Activated CD8-positive, alpha-beta memory T cell treated with anti-CD3 and anti-CD28 coated beads for 48 hours (primary cell): ENCODE measurements at regions not wholly inside any gene's neighbourhood (a gene's known extent, or its start where the extent isn't known, plus 50 kb on each side); places are given as distances from the start of the nearest gene placed in this dataset.

Experiments used
- DNase-seq, 3 experiments: peaks; one replicate each; pipeline ENCODE4 v3.0.0-alpha.2; 2020; ENCODE audit warnings: low read depth in 2 of 3, low spot score in 2 of 3

DNA sequence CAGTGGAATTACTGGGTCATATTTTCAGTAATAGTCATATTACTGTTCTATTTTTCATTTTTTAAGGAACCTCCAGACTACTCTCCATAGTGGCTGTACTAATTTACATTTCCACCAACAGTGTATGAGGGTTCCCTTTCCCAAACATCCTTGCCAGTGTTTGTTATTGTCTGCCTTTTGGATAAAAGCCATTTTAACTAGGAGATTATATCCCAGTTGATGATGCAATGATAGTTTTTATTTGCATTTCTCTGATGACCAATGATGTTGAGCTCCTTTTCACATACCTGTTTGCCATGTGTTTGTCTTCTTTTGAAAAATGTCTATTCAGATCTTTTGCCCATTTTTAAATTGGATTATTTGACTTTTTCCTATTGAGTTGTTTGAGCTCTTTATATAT is 410.8 kb downstream of the TTLL7 start:
- no peak for DNase-seq

DNA sequence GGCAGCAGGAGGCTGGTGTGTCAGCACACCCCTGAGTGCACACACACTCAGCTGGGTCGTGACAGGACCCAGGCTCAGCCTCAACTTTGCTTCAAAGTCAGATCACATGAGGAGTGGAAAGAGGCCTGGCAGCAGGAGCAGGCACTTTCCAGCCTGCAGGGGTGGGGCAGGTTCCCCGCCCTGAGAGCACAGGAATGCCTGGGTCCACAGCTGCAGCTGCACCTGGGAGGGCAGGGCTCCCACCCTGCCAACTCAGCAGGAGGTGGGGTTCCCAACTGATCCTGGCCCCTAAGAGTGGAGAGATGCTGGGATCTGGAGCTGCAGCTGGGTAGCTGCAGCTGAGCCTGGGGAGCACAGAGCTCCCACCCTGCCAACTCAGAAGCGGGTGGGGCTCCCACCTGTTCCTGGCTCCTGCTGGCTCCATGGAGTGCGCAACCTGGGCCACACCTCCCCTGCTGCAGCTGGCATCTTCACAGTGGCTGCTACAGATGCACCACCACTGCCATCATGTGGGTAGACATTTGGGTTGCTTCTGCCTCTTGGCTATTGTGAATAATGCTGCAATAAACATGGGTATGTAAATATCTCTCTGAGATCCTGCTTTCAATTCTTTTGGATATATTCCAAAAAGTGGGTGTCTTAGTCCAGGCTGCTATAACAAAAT is 415.4 kb downstream of the TTLL7 start:
- DNase-seq: no peak

DNA sequence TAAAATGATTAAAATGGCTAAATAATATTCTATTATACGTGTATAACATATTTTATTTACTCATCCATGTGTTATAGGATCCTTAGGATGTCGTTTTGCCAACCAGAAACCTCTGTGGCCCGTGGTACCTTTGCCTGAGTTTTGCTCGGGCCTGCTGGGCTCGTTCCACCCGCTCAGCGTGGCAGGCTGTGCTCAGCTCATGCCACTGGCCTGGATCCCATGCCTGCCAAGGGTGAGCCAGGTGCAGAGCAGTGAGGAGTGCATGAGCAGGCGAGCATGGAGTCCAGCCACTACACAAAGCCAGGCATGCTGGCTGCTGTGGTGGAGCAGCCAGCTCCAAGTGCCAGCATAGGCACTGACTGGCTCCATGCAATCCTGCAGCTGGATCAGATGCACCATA is 417.2 kb downstream of the TTLL7 start:
- no peak for DNase-seq

DNA sequence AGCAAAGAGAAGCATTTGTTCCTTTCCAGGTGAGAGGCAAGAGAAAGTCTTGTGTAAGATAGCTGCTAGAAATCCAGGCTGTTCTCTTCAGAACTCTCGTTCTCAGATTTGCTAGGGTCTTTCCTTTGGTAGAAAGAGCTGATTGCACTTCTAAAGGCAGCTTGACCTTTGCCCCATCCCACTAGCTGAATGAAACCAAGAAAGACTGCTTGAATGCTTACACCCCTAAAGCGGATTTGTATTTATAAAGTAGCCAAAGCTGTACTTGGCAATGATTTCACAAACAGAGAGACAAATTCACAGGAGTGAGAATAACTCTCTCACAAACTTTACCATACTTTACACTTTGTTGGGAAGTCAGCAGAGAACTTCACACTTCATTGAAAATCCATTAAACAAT is 424.1 kb downstream of the TTLL7 start:
- no peak for DNase-seq

DNA sequence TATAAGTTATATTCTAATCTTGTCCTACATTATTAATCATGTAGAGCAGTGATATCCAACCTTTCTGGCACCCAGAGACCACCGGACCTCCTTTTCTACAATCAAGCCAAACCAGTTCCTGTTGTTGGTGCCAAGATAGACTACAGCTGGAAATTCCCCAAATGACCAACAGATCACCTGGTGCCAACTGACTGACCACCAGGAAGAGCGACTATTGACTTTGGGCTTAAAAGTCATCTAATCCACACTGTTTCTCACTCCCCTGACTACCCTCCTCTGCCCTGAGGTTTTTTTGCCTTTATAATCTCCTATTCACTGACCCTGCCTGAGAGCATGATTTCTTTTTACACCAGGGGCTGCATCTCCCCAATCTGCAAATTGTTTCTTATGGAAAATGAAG is 425.2 kb downstream of the TTLL7 start:
- DNase-seq: no peak

DNA sequence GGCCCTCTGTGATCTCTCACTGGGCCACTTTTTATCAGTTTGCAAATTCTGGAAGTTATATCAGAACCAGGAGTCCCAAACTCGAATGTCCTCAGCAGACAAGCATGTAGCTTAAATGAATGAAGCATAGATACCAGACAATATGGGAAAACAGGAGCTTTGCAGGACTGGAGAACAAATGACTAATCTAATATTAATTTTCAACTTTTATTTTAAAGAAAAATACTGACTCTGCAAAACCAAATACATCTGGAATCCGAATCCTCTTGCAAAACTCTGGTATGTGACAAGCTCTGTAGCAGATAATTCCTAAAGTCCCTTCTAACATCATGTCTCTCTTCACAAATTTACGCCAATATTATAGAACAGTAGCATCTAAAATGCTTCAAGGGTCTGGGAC is 427.4 kb downstream of the TTLL7 start:
- no peak for DNase-seq

DNA sequence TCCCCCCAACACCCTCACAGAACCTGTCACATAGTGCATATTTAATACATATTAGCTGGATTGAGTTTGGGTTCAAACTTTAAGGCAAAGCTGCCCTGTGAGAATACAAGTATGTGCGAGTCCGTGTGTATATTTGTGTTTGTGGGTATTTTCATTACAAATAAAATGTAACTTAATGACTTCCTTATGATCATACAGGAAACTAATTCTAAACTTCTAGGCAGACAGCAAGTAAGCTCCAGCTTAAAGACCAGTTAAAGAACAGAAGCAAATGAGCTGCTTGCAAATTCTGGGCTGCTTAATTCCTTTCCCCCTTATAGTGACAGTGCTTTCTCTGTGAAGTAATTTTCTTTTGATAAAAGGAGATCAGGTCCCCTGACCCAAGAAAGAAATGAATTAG is 437.6 kb downstream of the TTLL7 start:
- DNase-seq: no peak

DNA sequence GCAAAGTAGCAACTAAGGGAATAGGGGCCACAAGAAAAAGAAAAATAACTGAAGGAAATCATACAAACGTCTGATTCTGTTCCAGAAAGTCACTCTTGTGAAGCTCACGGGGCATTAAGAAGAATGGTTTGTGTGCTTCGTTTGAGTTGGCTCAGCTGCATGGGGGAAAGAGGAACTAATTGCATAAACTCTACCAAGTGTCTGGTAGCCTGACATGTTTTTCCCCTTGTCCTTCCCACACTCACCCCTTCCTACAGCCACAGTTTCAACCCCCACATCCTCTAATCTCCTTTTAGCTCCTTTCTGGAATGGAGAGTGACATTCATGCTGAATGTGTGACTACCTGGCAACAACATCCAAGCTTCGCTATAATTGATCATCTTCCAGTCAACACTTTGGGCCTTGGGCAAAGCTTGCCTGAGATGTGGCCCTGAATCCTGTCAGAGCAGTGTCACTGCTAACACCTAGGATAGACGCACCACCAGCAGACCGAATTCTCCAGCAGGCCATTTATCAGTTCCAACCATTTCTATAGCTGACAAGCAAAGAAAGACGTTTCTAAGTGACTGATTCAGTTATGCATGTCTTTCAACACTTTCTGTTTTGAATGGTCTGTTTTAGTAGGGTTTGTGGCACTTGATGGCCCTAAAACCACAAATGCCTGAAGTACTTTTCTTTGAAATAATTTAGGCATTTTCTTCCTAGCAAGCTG is 439.6 kb downstream of the TTLL7 start:
- DNase-seq: no peak

DNA sequence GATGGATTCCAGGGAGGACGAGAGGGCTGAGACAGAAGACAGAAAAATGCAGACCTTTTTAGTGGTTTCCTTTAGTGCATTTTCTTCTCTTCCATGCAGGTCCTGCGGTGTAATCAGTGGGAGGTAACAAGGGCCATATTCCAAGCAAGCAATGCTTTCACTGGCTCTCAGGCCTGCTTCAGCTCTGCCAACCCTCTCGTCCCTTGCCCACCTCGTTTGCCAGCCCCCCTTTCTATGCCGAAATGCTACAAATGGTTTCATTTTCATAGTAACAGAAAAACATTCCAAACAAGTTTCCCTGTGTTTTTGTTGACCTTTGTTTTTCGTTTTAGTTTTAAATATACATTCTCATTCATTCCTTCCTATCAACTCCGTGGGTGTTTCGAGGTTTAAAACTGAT is 443.1 kb downstream of the TTLL7 start:
- DNase-seq: no peak

DNA sequence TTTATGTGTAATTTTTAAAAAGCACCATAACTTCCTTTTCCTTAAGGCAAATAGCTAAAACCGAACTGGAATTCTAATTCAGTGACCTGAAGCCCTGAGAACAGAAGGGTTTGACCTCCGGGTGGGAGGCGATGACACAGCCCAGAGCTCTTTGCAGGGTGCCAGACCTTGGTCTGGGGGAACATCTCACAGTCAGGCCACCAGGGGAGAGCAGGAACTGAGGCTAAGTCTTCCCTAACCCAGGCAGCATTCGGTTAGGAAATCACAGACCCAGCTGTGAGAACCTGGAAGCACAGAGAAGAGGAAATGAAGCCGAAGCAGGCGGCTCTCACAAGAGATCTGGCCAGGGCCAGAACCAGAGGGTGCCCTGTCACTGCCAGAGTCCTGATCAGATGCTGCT is 444.8 kb downstream of the TTLL7 start:
- no peak for DNase-seq

DNA sequence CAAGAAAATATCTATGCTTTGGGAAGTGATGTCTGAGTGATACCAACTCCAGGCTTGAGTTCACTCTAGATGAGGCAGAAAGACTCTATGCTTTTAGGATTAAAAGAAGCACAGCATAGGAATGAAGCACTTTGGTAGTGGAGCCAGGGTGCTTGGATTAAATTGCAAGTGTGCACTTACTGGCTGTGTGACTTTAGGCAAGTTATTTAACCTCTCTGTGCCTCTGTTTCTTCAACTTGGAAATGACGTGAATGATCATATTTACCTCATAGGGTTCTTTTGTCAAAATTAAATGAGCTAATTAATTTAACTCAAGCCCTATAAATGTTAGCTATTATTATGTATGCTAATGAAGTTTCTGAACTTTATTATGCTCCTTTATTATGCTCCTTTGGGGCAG is 446.1 kb downstream of the TTLL7 start:
- DNase-seq: no peak

DNA sequence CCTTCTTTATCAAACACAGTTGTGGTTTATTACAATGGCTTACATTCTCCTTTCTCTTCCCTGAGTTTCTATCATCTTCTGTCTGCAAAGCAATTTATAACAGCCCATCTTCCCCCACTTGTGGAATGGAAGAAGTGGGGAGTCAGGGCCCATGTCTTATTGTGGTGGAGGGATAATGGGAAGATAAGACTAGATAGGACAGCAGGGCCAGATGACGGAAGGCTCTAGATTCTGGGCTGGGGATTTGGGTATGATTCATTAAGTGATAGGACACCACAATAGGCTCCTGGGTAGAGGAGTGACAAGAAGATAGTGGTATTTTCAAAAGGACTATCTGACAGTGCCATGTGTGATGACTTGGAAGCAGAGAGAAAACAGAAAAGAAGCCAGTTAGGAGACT is 450.6 kb downstream of the TTLL7 start:
- DNase-seq: no peak

DNA sequence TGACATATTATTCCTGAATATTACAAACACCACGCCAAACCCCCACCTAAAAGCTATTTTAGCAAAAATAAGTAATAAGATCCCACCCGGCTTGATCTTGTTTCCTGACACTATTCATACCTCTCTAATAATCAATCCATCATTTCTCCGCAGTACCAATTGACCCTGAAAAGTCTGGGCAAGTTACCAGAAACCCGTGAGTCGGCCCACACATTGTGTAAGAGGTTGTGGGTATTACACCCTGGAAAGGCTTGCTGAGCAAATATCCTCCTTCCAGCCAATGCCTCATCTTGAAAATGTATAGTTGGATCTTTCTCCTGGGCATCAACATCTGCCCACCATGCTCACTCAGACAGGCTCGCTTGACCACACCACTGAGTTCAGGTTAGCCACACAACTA is 451.0 kb downstream of the TTLL7 start:
- DNase-seq: no peak

DNA sequence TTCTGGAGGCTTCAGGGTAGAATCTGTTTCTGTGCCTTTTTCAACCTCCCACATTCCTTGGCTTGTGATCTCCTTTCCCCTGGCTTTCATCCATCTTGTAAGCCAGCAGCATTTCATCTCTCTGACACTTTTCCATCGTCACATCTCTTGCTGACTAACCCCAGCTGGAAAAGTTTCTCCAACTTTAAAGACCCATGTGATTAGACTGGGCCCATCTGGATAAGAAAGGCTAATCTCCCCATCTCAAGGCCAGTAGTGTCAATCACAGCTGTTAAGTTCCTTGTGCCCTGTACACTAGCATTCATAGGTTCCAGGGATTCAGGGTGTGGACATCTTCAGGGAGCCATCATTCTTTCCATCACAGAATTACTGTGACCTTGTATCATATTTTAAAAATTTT is 452.1 kb downstream of the TTLL7 start:
- DNase-seq: no peak

DNA sequence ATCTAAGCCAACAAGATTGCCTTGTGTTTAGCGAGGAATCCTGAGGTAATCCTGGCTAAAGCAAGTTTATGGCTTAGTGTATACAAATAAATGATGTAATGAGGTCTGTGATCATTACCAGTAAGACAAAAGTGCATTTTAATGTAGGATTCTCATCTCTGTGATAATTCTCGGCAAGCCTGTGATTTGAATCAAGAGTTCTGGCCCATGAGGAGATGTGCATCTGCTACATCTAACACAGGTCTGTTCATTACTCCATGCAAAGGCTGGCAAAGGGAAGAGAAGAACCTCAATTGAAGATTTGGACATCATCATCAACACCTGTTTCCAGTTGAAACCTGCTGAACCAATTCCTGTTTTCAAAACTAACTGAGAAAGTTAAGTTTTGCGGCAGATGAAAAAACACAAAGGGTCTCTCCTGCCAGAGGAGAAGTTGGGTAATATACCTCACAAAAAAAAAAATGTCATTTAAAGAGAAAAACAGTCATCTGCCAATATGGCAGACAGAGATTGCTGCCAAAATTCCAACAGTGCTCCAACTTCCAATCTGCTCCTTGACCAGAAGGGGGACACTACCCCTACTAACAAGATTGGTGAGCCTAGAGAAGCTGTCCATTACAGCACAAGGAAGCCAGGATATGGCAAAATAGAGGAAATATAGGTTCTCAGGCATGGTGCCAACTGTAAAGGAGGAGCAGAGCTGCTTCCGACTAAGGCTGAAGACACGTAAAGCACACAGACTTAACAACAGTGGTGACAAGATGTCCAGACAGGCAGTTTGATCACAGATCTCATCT is 453.7 kb downstream of the TTLL7 start:
- DNase-seq: no peak

DNA sequence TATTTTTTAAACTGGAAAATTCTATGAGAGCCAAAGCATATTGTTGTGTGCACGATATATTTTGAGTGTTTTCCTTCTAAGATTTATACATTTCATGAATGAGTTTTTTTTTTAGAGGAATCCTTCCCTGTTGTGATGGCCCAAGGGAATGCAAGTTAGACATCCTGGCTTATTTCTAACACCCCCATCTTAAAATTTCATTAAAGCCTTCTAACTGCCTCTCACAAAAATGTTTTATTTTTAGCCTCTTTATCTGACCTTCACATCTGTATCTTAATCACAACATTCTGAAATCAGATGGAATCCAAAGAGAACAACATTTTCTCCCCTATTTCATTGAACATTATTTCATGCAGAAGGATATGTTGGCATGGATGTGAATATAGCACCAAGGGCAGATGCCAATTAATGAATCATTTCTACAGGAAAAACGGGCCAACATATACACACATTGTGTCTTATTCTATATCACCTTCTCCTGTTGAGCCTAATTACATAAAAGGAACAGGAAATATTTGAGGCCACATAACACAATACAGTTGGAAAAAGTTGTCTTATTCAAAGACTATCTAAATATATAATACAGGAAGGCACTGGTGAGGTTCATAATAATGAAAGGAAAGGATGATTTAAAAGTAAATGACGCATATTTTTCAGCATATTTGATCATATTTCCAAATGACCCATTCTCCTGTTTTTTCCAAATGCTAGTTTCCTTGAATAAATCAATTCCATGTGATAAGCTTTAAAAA is 455.5 kb downstream of the TTLL7 start:
- DNase-seq: no peak

DNA sequence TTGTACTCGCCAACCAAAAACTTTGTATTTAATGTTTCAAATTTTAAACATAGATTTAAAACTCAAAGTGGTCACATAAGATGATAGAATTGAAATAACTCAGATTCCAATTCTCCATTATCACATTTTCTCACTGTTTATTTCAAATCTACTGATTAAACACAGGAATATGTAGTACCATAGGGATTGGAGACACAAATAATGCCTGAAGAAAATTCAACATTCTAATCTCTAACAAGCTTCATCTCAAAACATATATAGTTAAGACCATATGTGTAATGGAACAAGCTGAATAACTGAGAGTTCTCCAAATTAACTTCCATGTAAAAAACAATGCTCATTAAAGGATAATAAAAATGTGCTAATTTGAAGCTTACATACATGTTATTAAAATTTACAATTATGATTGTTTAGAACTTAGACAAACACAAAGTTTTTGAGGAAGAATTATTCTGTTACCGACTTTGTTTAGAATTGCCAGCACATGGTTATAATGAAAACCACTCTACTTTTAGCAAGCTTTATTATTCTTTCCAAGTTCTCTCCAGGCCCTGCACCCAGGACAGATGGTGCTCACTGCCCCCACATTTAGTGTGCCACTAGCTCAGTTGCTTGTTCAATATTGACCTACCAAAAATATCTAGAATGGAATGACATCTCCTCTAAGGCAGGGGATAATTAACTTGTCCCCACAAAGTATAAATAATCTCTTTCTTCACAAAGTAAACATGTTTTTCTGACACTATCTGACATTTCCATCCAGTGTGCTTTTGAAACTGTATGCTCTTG is 467.2 kb downstream of the TTLL7 start:
- DNase-seq: no peak

DNA sequence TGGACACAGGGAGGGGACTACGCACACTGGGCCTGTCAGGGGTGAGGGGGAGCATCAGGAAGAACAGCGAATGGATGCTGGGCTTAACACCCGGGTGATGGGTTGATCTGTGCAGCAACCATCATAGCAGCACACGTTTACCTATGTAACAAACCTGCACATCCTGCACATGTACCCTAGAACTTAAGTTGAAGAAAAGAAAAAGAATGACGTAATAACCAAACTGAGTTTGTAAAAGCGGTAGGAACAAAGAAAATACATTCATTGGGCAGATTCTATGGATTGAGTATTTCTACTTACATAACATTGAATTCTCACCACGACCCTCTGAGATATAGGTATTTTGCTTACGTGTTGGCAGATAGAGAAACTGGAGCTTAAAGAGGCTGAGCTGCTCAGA is 468.4 kb downstream of the TTLL7 start:
- DNase-seq: no peak

DNA sequence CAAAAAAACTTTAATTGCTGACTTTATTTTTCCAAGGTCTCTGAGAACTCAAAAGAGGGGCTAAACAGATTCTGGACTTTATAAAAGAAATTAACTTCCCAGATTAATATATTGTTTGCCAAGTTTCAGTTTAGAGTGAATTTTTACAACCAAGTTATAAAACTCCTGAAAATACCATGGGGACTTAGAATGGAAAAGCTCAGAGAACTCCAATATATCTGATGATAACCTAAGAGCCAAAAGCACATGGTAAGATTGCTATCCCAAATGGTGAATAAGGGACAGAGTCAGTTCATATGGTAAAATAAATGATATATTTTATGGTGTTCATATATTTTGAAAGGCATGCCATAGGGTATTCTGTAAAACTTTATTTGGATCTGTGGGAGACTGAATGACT is 470.9 kb downstream of the TTLL7 start:
- no peak for DNase-seq

DNA sequence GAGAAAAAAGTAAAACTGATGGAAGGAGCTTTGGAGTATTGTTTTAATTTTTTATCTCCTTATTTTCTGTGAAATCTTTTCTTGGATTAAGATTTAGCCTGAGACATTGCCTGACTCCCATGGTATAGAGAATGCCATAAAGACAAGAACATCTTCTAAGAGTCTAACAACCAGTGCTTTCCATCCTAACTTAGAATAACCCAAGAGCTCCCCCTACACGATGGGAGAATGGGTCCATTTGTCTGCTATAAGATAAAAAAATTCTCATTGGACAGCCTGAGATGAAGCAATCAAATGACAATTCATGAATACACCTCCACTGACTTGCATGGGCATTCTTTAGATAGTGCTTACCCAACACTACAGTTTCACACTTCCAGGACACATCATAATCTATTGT is 478.1 kb downstream of the TTLL7 start:
- no peak for DNase-seq

DNA sequence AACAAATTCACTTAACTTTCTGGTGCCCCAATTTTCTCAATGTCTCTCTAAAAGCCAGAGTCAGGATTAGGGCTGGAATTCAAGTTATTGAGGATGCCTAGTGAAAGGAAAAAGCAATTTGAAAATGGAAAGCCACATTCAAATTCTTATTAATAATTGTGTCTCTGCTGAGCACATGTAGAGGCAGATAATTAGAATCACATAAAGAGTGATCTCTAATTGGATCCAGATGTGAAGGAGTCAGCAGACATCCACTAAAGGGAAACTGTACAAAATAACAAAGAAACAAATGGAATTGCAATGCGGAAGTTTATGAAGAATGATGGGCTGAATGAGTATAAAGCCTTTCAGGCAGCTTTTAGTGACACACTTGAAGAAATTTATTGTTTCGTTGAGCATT is 482.6 kb downstream of the TTLL7 start:
- no peak for DNase-seq
